Right ventricle myocardium superior (tissue), 1 donor: ENCODE measurements at regions not wholly inside any gene's neighbourhood (a gene's known extent, or its start where the extent isn't known, plus 50 kb on each side); places are given as distances from the start of the nearest gene placed in this dataset.

ENCODE experiments used
- ATAC-seq: fragments of 200-7000 bp; cut with Tn5 transposase; one replicate; pipeline ENCODE4 v1.9.1; 2020; ENCODE audit warnings: mild to moderate bottlenecking; ENCODE audit not compliant: poor library complexity
- DNase-seq: peaks from one replicate; pipeline ENCODE4 v3.0.0-alpha.2; 2020
- intact Hi-C: fragments of 100-400 bp; cut with DNase I; formaldehyde crosslinking; loops from one replicate; pipeline ENCODE4 v1.11.2; 2022
- donor health status: DM: no; HTN: yes; CAD: no; lungs with severe emphysema.

GRCh38 chr21:40972151-40972550 lies 125.2 kb upstream of the DSCAM start:
- DNase-seq (no peak), ATAC-seq (no peak)

GRCh38 chr21:40976198-40977109 lies 129.5 kb upstream of the DSCAM start:
- DNase-seq, result no peak
- intact Hi-C loops, result no loop called here
- no peak for ATAC-seq

More at GRCh38 chr21:40972151-40972550, 125.2 kb upstream of the DSCAM start:
- intact Hi-C loops, result no loop called here

- ATAC-seq, result no peak
- intact Hi-C loops, result no loop called here
- no peak for DNase-seq
Measured at GRCh38 chr21:40985370-40985769, 138.4 kb upstream of the DSCAM start.

- intact Hi-C loops, result no loop called here
- ATAC-seq, result no peak
Measured at GRCh38 chr21:40990366-40990765, 143.4 kb upstream of the DSCAM start.

GRCh38 chr21:40997831-40998230 lies 150.9 kb upstream of the DSCAM start:
- no peak for ATAC-seq
- intact Hi-C loops, result no loop called here
- no peak for DNase-seq

More at GRCh38 chr21:40990366-40990765, 143.4 kb upstream of the DSCAM start:
- no peak for DNase-seq

- ATAC-seq, result no peak
- no peak for DNase-seq
- intact Hi-C loops, result no loop called here
Measured at GRCh38 chr21:41000838-41001237, 153.9 kb upstream of the DSCAM start.

GRCh38 chr21:41006636-41007035 lies 159.7 kb upstream of the DSCAM start:
- intact Hi-C loops, result no loop called here
- ATAC-seq, result no peak
- DNase-seq, result no peak

GRCh38 chr21:41008351-41008750 lies 159.6 kb upstream of the BACE2 start:
- intact Hi-C loops, result no loop called here
- DNase-seq (no peak), ATAC-seq (no peak)

- intact Hi-C loops, result no loop called here
- ATAC-seq, result no peak
Measured at GRCh38 chr21:41008974-41009373, 159.0 kb upstream of the BACE2 start.

GRCh38 chr21:41009398-41010100 lies 158.4 kb upstream of the BACE2 start:
- intact Hi-C loops, result no loop called here
- no peak for ATAC-seq
- DNase-seq, result no peak

More at GRCh38 chr21:41008974-41009373, 159.0 kb upstream of the BACE2 start:
- no peak for DNase-seq

GRCh38 chr21:41010101-41010435 lies 157.9 kb upstream of the BACE2 start:
- intact Hi-C loops, result no loop called here
- ATAC-seq (no peak), DNase-seq (no peak)

- intact Hi-C loops, result no loop called here
- DNase-seq (no peak), ATAC-seq (no peak)
Measured at GRCh38 chr21:41011098-41011731, 156.7 kb upstream of the BACE2 start.

- ATAC-seq, result no peak
- DNase-seq, result no peak
- intact Hi-C loops, result no loop called here
Measured at GRCh38 chr21:41011951-41012366, 156.0 kb upstream of the BACE2 start.

GRCh38 chr21:41012425-41012824 lies 155.5 kb upstream of the BACE2 start:
- DNase-seq, result no peak
- intact Hi-C loops, result no loop called here
- ATAC-seq, result no peak

GRCh38 chr21:41016472-41016871 lies 151.5 kb upstream of the BACE2 start:
- no peak for DNase-seq
- intact Hi-C loops, result no loop called here
- no peak for ATAC-seq

GRCh38 chr21:41018431-41018830 lies 149.5 kb upstream of the BACE2 start:
- no peak for DNase-seq
- intact Hi-C loops, result no loop called here

GRCh38 chr21:41023936-41024335 lies 144.0 kb upstream of the BACE2 start:
- ATAC-seq, result no peak
- no peak for DNase-seq
- intact Hi-C loops, result no loop called here

More at GRCh38 chr21:41018431-41018830, 149.5 kb upstream of the BACE2 start:
- no peak for ATAC-seq

GRCh38 chr21:41024341-41024740 lies 143.6 kb upstream of the BACE2 start:
- intact Hi-C loops, result no loop called here
- DNase-seq (no peak), ATAC-seq (no peak)

- no peak for ATAC-seq
- intact Hi-C loops, result no loop called here
- DNase-seq, result no peak
Measured at GRCh38 chr21:41024746-41025254, 143.2 kb upstream of the BACE2 start.
